ENCODE measurements at regions not wholly inside any gene's neighbourhood (a gene's known extent, or its start where the extent isn't known, plus 50 kb on each side); places are given as distances from the start of the nearest gene placed in this dataset.
A peak's percentile ranks its signal among the peaks of the same experiment; 100 is the strongest.

DNA sequence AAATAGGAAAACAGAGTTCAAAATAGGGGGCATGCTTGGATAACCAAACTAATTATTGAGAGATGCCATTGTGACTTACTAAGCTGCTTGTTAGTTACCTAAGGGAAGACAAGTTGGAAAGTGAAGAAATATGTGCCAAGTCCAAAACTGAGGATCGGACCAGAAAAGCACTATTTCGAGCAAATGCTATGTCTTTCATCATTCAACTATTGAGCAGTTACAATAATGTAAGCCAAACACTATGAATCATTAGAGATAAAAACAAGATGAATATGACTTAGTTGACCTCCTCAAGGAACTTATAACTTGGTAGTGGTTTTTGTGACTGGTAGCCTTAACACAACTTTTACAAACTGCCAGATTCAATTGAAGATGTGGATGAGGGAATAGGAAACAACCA, 240.6 kb upstream of the MPDZ start:
- no peak overlapping the region for H3K9ac ChIP-seq (ENCODE audit: low read length)
- H3K27me3 ChIP-seq (ENCODE audit: insufficient read depth, low read length) = no peaks in the 10 kb centered on the region
- no peak overlapping the region for H3K18ac ChIP-seq (ENCODE audit: low read length)
- no peaks in the 10 kb centered on the region for H3K79me1 ChIP-seq (ENCODE audit: low read length)
- no peak for DNase-seq
- H3K36me3 ChIP-seq (ENCODE audit: control insufficient read depth in 1 of 2, insufficient read depth in 2 of 2, low read length in 2 of 2) = no peaks in the 10 kb centered on the region
- H2BK120ac ChIP-seq (ENCODE audit: insufficient read depth, low read length, poor library complexity) = no peak overlapping the region
- no peak overlapping the region for H2AFZ ChIP-seq (ENCODE audit: insufficient read depth, low read length, poor library complexity)
- no peak overlapping the region for H3K4me3 ChIP-seq (ENCODE audit: low read depth, low read length)
- no peaks in the 10 kb centered on the region for H3K9me3 ChIP-seq (ENCODE audit: insufficient read depth, low read depth, low read length)
- no peaks in the 10 kb centered on the region for H3K79me2 ChIP-seq (ENCODE audit: control insufficient read depth, insufficient read depth, low read length, poor library complexity)
- no peak overlapping the region for H2BK12ac ChIP-seq (ENCODE audit: low read length)
- no peak overlapping the region for H3K23ac ChIP-seq (ENCODE audit: low read length)
- no peak overlapping the region for H2BK5ac ChIP-seq (ENCODE audit: low read depth, low read length, poor library complexity)
- H3K4ac ChIP-seq (ENCODE audit: low read depth, low read length) = no peak overlapping the region
- WGBS (ENCODE audit: extremely low coverage, insufficient coverage, insufficient read length) = no CpG with 5 or more reads among the region's 2 CpGs
- no peak overlapping the region for H2AK5ac ChIP-seq (ENCODE audit: low read length)
- no peak overlapping the region for H4K91ac ChIP-seq (ENCODE audit: low read depth, low read length)
- H4K12ac ChIP-seq (ENCODE audit: low read depth, low read length) = no peak overlapping the region
- H3K4me1 ChIP-seq (ENCODE audit: control insufficient read depth in 1 of 2, insufficient read depth in 2 of 2, low read length in 2 of 2) = peaks cover 0 to 2% of the 10 kb centered on the region in 2 experiments
- H4K8ac ChIP-seq (ENCODE audit: low read depth, low read length) = no peak overlapping the region
- H3K4me2 ChIP-seq (ENCODE audit: low read length) = no peak overlapping the region
- no peak overlapping the region for H3K14ac ChIP-seq (ENCODE audit: low read length)
- no peak overlapping the region for H3K27ac ChIP-seq (ENCODE audit: low read depth, low read length)

DNA sequence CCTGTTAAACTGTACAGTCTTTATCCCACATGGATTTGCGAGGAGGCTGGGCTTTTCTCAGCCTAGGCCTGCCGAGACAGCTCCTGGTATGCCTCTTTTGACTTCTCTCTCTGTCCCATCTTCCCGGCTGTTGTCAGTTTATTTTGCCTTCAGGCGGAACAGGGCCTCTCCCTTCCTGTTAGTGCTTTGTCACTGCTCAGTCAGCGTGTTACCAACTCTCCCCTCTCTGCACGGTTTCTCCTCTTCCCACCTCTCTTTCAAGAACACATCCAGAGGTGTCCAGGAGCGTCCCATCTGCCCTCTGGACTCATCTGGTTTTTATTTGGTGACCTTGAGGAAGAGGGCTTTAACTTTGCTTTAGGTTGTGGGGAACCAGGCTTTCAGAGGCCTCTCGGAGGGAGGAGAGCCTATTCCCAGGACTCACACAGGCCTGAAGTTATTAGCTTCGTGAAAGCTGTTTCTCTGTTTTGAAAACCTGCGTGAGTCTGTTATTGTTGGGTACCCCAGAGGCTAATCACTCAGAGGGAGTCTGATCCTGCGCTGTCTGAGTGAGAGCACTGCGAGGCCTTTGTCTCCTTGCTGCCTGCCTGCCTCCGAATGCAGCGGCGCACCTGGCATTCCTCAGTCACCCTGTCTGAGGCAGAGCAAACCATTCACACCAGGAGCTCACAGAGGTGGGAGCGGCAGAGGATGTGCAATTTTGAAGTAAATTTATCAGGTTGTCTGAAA, 234.4 kb upstream of the MPDZ start:
- Histone ChIP-seq H3K4me1 (ENCODE audit: control insufficient read depth in 1 of 2, insufficient read depth in 2 of 2, low read length in 2 of 2) (peaks cover 6 to 7% of the 10 kb centered on the region in 2 experiments), H3K18ac (ENCODE audit: low read length) (no peak overlapping the region), H3K4ac (ENCODE audit: low read depth, low read length) (no peak overlapping the region), H2AK5ac (ENCODE audit: low read length) (no peak overlapping the region), H2AFZ (ENCODE audit: insufficient read depth, low read length, poor library complexity) (peak overlapping the region; percentile 50), H3K36me3 (ENCODE audit: control insufficient read depth in 1 of 2, insufficient read depth in 2 of 2, low read length in 2 of 2) (no peaks in the 10 kb centered on the region), H4K12ac (ENCODE audit: low read depth, low read length) (peak overlapping the region; percentile 10), H3K14ac (ENCODE audit: low read length) (no peak overlapping the region), H3K79me2 (ENCODE audit: control insufficient read depth, insufficient read depth, low read length, poor library complexity) (peaks cover 2% of the 10 kb centered on the region), H3K9me3 (ENCODE audit: insufficient read depth, low read depth, low read length) (no peaks in the 10 kb centered on the region), H4K91ac (ENCODE audit: low read depth, low read length) (peak overlapping the region; percentile 22), H3K9ac (ENCODE audit: low read length) (no peak overlapping the region), H4K8ac (ENCODE audit: low read depth, low read length) (peak overlapping the region; percentile 59), H3K4me3 (ENCODE audit: low read depth, low read length) (no peak overlapping the region), H3K79me1 (ENCODE audit: low read length) (peaks cover 4% of the 10 kb centered on the region), H2BK12ac (ENCODE audit: low read length) (no peak overlapping the region), H3K23ac (ENCODE audit: low read length) (no peak overlapping the region), H3K27me3 (ENCODE audit: insufficient read depth, low read length) (no peaks in the 10 kb centered on the region), H2BK5ac (ENCODE audit: low read depth, low read length, poor library complexity) (no peak overlapping the region), H3K27ac (ENCODE audit: low read depth, low read length) (peak overlapping the region; percentile 65), H2BK120ac (ENCODE audit: insufficient read depth, low read length, poor library complexity) (peak overlapping the region; percentile 20), H3K4me2 (ENCODE audit: low read length) (no peak overlapping the region)
- DNase-seq = peak; percentile 42 to 44
- WGBS (ENCODE audit: extremely low coverage, insufficient coverage, insufficient read length) = no CpG with 5 or more reads among the region's 16 CpGs

DNA sequence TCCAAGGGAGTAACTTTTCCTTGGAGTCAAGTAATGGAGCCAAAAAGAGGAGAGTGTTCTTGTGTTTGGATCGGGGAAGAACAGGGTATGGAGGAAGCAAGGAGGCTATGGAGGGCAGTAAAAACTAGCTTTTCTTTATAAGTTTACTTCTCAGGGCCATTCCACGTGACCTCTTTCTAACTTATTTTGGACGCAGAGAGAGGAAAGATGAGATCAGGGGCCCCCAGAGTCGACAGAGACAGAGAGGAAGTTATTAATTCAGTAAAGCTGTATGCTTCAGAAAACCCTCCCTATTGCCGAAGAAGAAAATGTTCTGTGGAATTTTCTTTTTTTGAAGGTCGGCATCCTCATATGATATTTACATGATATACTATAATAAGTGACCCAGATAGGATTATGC, 233.8 kb upstream of the MPDZ start:
- Histone ChIP-seq H3K18ac (ENCODE audit: low read length) (no peak overlapping the region), H3K23ac (ENCODE audit: low read length) (no peak overlapping the region), H3K27me3 (ENCODE audit: insufficient read depth, low read length) (no peaks in the 10 kb centered on the region), H3K4me1 (ENCODE audit: control insufficient read depth in 1 of 2, insufficient read depth in 2 of 2, low read length in 2 of 2) (peaks cover 6 to 7% of the 10 kb centered on the region in 2 experiments), H3K79me2 (ENCODE audit: control insufficient read depth, insufficient read depth, low read length, poor library complexity) (peaks cover 2% of the 10 kb centered on the region), H4K91ac (ENCODE audit: low read depth, low read length) (no peak overlapping the region), H2BK5ac (ENCODE audit: low read depth, low read length, poor library complexity) (no peak overlapping the region), H3K27ac (ENCODE audit: low read depth, low read length) (no peak overlapping the region), H3K4ac (ENCODE audit: low read depth, low read length) (no peak overlapping the region), H3K4me2 (ENCODE audit: low read length) (no peak overlapping the region), H2AK5ac (ENCODE audit: low read length) (no peak overlapping the region), H4K8ac (ENCODE audit: low read depth, low read length) (no peak overlapping the region), H2BK120ac (ENCODE audit: insufficient read depth, low read length, poor library complexity) (no peak overlapping the region), H3K14ac (ENCODE audit: low read length) (no peak overlapping the region), H2AFZ (ENCODE audit: insufficient read depth, low read length, poor library complexity) (no peak overlapping the region), H2BK12ac (ENCODE audit: low read length) (no peak overlapping the region), H3K9ac (ENCODE audit: low read length) (no peak overlapping the region), H3K79me1 (ENCODE audit: low read length) (peaks cover 4% of the 10 kb centered on the region), H3K9me3 (ENCODE audit: insufficient read depth, low read depth, low read length) (no peaks in the 10 kb centered on the region), H3K36me3 (ENCODE audit: control insufficient read depth in 1 of 2, insufficient read depth in 2 of 2, low read length in 2 of 2) (no peaks in the 10 kb centered on the region), H4K12ac (ENCODE audit: low read depth, low read length) (no peak overlapping the region), H3K4me3 (ENCODE audit: low read depth, low read length) (no peak overlapping the region)
- DNase-seq = no peak
- no CpG with 5 or more reads among the region's 6 CpGs for WGBS (ENCODE audit: extremely low coverage, insufficient coverage, insufficient read length)

DNA sequence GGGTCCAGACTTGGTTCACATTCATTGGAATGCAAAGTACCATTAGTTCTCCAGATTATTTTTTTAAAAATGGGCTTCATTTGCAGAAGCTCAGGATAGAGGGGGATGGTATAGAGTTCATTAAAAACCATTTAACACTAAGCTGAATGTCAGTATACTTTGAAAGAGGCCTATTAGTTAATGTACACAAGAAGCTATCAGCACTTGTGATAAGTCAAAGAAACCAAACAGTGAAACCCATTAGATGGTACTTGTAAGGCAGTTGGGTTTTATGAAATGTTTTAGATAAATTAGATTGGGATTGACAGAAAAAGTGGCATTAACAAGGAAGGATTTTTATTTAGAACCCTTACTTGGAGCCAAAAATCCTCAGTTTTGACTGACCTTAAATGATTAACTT, 229.2 kb upstream of the MPDZ start:
- H2BK12ac ChIP-seq (ENCODE audit: low read length) = no peak overlapping the region
- H4K91ac ChIP-seq (ENCODE audit: low read depth, low read length) = no peak overlapping the region
- no peak overlapping the region for H3K14ac ChIP-seq (ENCODE audit: low read length)
- H3K9ac ChIP-seq (ENCODE audit: low read length) = no peak overlapping the region
- H4K8ac ChIP-seq (ENCODE audit: low read depth, low read length) = no peak overlapping the region
- H3K79me2 ChIP-seq (ENCODE audit: control insufficient read depth, insufficient read depth, low read length, poor library complexity) = peaks cover 2% of the 10 kb centered on the region
- no peaks in the 10 kb centered on the region for H3K27me3 ChIP-seq (ENCODE audit: insufficient read depth, low read length)
- H3K23ac ChIP-seq (ENCODE audit: low read length) = no peak overlapping the region
- no peak overlapping the region for H2AK5ac ChIP-seq (ENCODE audit: low read length)
- no peak overlapping the region for H3K18ac ChIP-seq (ENCODE audit: low read length)
- no peak overlapping the region for H3K27ac ChIP-seq (ENCODE audit: low read depth, low read length)
- no peak overlapping the region for H2AFZ ChIP-seq (ENCODE audit: insufficient read depth, low read length, poor library complexity)
- H3K4me1 ChIP-seq (ENCODE audit: control insufficient read depth in 1 of 2, insufficient read depth in 2 of 2, low read length in 2 of 2) = peaks cover 1 to 6% of the 10 kb centered on the region in 2 experiments
- no peaks in the 10 kb centered on the region for H3K9me3 ChIP-seq (ENCODE audit: insufficient read depth, low read depth, low read length)
- no peak overlapping the region for H4K12ac ChIP-seq (ENCODE audit: low read depth, low read length)
- H2BK5ac ChIP-seq (ENCODE audit: low read depth, low read length, poor library complexity) = no peak overlapping the region
- no peaks in the 10 kb centered on the region for H3K36me3 ChIP-seq (ENCODE audit: control insufficient read depth in 1 of 2, insufficient read depth in 2 of 2, low read length in 2 of 2)
- DNase-seq = no peak
- no peak overlapping the region for H2BK120ac ChIP-seq (ENCODE audit: insufficient read depth, low read length, poor library complexity)
- no peak overlapping the region for H3K4ac ChIP-seq (ENCODE audit: low read depth, low read length)
- H3K4me2 ChIP-seq (ENCODE audit: low read length) = no peak overlapping the region
- H3K79me1 ChIP-seq (ENCODE audit: low read length) = peaks cover under 1% of the 10 kb centered on the region
- H3K4me3 ChIP-seq (ENCODE audit: low read depth, low read length) = no peak overlapping the region
